ENCODE measurements at regions not wholly inside any gene's neighbourhood (a gene's known extent, or its start where the extent isn't known, plus 50 kb on each side); places are given as distances from the start of the nearest gene placed in this dataset.
"Not testable (repeated sequence)": the region's sequence is repeated elsewhere in the genome, so short reads cannot be mapped to it uniquely, and the experiment has no call there.

GRCh38 chr4:31737419-31737818 lies 1017.2 kb downstream of the PCDH7 start:
- H3K4me3 ChIP-seq (ENCODE audit: low read depth, low read length) = no peak overlapping the region
- DNase-seq (ENCODE audit: low read depth) = no peak
- no peak for TF ChIP-seq CTCF (IDR thresholded peaks at IDR 0.05; ENCODE audit: control insufficient read depth, extremely low read depth, insufficient read depth)

- no peak for TF ChIP-seq CTCF (IDR thresholded peaks at IDR 0.05; ENCODE audit: control insufficient read depth, extremely low read depth, insufficient read depth)
- no peak overlapping the region for H3K4me3 ChIP-seq (ENCODE audit: low read depth, low read length)
- no peak for DNase-seq (ENCODE audit: low read depth)
Observed at GRCh38 chr4:31741326-31741725, 1021.2 kb downstream of the PCDH7 start.

GRCh38 chr4:31748382-31748781 lies 1028.2 kb downstream of the PCDH7 start:
- no peak overlapping the region for H3K4me3 ChIP-seq (ENCODE audit: low read depth, low read length)
- no peak for DNase-seq (ENCODE audit: low read depth)
- TF ChIP-seq CTCF (IDR thresholded peaks at IDR 0.05; ENCODE audit: control insufficient read depth, extremely low read depth, insufficient read depth) = 0 out of 2 replicates have a peak, but pooled peaks have one; percentile 7

GRCh38 chr4:31750581-31750980 lies 1030.4 kb downstream of the PCDH7 start:
- not testable (repeated sequence) for H3K4me3 ChIP-seq (ENCODE audit: low read depth, low read length); DNase-seq (ENCODE audit: low read depth)

- DNase-seq (ENCODE audit: low read depth) = no peak
- no peak overlapping the region for H3K4me3 ChIP-seq (ENCODE audit: low read depth, low read length)
- TF ChIP-seq CTCF (IDR thresholded peaks at IDR 0.05; ENCODE audit: control insufficient read depth, extremely low read depth, insufficient read depth) = no peak
Observed at GRCh38 chr4:31755751-31756150, 1035.6 kb downstream of the PCDH7 start.

GRCh38 chr4:31768756-31769155 lies 1048.6 kb downstream of the PCDH7 start:
- no peak overlapping the region for H3K4me3 ChIP-seq (ENCODE audit: low read depth, low read length)
- no peak for DNase-seq (ENCODE audit: low read depth)
- no peak for TF ChIP-seq CTCF (IDR thresholded peaks at IDR 0.05; ENCODE audit: control insufficient read depth, extremely low read depth, insufficient read depth)

GRCh38 chr4:31783311-31783710 lies 1063.1 kb downstream of the PCDH7 start:
- H3K4me3 ChIP-seq (ENCODE audit: low read depth, low read length) = no peak overlapping the region
- DNase-seq (ENCODE audit: low read depth) = no peak
- no peak for TF ChIP-seq CTCF (IDR thresholded peaks at IDR 0.05; ENCODE audit: control insufficient read depth, extremely low read depth, insufficient read depth)

All from LNCaP clone FGC (cell line).